Loucy (cell line): ENCODE measurements at regions not wholly inside any gene's neighbourhood (a gene's known extent, or its start where the extent isn't known, plus 50 kb on each side); places are given as distances from the start of the nearest gene placed in this dataset.

ENCODE experiments used
- CTCF ChIP-seq: fragments of 200-600 bp; sonication (generic); conservative IDR thresholded peaks from 2 replicates; pipeline ENCODE4 v1.5.1; 2014; ENCODE audit warnings: mild to moderate bottlenecking, antibody characterized with exemption, low read length
- EZH2phosphoT487 ChIP-seq: fragments of 200-600 bp; IDR thresholded peaks from 2 replicates; pipeline ENCODE4 v1.6.1; 2018; ENCODE audit warnings: antibody characterized with exemption, mild to moderate bottlenecking, moderate library complexity, borderline replicate concordance

DNA sequence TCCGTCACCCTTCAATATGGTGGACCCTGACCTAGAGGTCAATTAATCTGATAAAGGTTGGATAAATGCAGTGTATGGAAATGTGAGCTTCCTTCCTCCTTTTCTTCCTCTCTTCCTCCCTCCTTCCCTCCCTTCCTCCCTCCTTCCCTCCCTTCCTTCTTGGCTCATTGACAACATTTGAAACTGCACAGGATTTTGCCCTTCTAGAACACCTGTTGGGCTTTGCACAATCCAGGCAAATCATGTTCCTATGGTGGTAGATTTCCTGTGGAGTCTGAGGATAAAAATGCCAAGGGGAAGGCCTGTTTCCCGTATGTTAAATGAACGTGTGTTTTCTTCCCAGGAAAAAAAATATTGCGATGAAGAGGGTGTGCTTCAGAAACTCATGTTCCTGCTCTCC lies 642.8 kb downstream of the EPM2A start:
- TF ChIP-seq CTCF (no peak), EZH2phosphoT487 (no peak)
